ENCODE measurements at regions not wholly inside any gene's neighbourhood (a gene's known extent, or its start where the extent isn't known, plus 50 kb on each side); places are given as distances from the start of the nearest gene placed in this dataset.
A peak's percentile ranks its signal among the peaks of the same experiment; 100 is the strongest.

- DNase-seq, result no peak
Observed at GRCh38 chr11:105553025-105553424, 56.8 kb upstream of the GRIA4 start.

- no peak for DNase-seq
Observed at GRCh38 chr11:105548359-105548758, 61.5 kb upstream of the GRIA4 start.

GRCh38 chr11:105538588-105538987, 71.3 kb upstream of the GRIA4 start:
- DNase-seq, result no peak

GRCh38 chr11:105537531-105537930, 72.3 kb upstream of the GRIA4 start:
- no peak for DNase-seq

- DNase-seq, result no peak
Observed at GRCh38 chr11:105524286-105524685, 85.6 kb upstream of the GRIA4 start.

- no peak for DNase-seq
Observed at GRCh38 chr11:105520706-105521345, 89.0 kb upstream of the GRIA4 start.

- DNase-seq, result no peak
Observed at GRCh38 chr11:105507496-105508254, 102.2 kb upstream of the GRIA4 start.

GRCh38 chr11:105492010-105492409, 117.9 kb upstream of the GRIA4 start:
- no peak for DNase-seq

GRCh38 chr11:105491394-105491793, 118.5 kb upstream of the GRIA4 start:
- no peak for DNase-seq

GRCh38 chr11:105490333-105490732, 119.5 kb upstream of the GRIA4 start:
- DNase-seq, result no peak

GRCh38 chr11:105489446-105489845, 120.4 kb upstream of the GRIA4 start:
- peak; percentile 22 for DNase-seq

- no peak for DNase-seq
Observed at GRCh38 chr11:105486929-105487328, 122.9 kb upstream of the GRIA4 start.

GRCh38 chr11:105469931-105470330, 139.9 kb upstream of the GRIA4 start:
- no peak for DNase-seq

- DNase-seq, result no peak
Observed at GRCh38 chr11:105468154-105468553, 141.7 kb upstream of the GRIA4 start.

GRCh38 chr11:105466582-105467228, 143.2 kb upstream of the GRIA4 start:
- no peak for DNase-seq

GRCh38 chr11:105458071-105458470, 151.8 kb upstream of the GRIA4 start:
- DNase-seq, result no peak

GRCh38 chr11:105456950-105457349, 152.9 kb upstream of the GRIA4 start:
- no peak for DNase-seq

- no peak for DNase-seq
Observed at GRCh38 chr11:105449100-105449734, 160.7 kb upstream of the GRIA4 start.

GRCh38 chr11:105448703-105449079, 161.2 kb upstream of the GRIA4 start:
- DNase-seq, result no peak

- no peak for DNase-seq
Observed at GRCh38 chr11:105447936-105448702, 161.8 kb upstream of the GRIA4 start.

- no peak for DNase-seq
Observed at GRCh38 chr11:105443623-105444022, 166.2 kb upstream of the GRIA4 start.

GRCh38 chr11:105432241-105432995, 177.5 kb upstream of the GRIA4 start:
- DNase-seq, result no peak
